KG1 (cell line): ENCODE measurements at regions not wholly inside any gene's neighbourhood (a gene's known extent, or its start where the extent isn't known, plus 50 kb on each side); places are given as distances from the start of the nearest gene placed in this dataset.
"Not testable (repeated sequence)": the region's sequence is repeated elsewhere in the genome, so short reads cannot be mapped to it uniquely, and the experiment has no call there.

Source experiments
- DNase-seq: peaks from one replicate; lab custom pipeline; 2025; lab: John Stamatoyannopoulos, UW

- DNase-seq: no peak
Measured at GRCh38 chr18:34352385-34353163, 127.9 kb upstream of the NOL4 start.

DNA sequence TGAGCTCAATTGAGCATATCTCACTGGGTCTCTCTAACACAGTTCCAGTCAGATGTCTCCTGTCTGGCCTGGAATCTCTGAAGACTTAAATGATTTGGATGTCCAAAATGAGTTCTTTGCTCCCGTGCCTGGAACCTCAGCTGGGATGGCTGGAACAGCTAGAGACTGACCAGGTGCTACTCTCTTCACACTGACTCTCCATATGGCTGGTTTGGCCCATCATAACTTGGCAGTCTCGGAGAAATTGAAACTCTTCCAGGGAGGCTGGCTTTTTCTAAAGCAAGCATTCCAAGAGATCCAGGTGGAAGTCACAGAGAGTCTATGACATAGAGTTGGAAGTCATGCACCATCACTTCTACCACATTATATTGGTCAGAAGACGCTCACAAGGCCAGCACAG lies 129.6 kb upstream of the NOL4 start:
- DNase-seq: no peak

GRCh38 chr18:34357944-34358580 lies 133.3 kb upstream of the NOL4 start:
- DNase-seq: no peak

DNA sequence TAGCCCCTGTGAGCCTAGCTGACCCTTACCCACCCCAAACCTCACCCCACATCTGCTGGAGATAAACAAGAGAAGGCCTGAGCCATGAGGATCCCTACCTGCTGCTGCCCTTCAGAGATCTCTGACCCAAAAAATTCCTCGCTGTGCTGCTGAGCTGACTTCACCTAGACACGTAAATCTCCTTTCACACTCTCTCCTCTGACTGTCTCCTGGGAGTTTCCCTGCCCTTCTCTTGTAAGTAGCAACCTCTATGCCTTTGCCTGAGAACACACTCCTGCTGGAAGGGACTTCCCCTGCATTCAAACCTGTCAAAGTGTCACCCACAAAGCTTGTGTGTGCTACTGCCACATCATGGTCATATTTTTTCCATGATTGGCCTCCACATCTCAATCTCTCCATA lies 134.2 kb upstream of the NOL4 start:
- DNase-seq: no peak

DNA sequence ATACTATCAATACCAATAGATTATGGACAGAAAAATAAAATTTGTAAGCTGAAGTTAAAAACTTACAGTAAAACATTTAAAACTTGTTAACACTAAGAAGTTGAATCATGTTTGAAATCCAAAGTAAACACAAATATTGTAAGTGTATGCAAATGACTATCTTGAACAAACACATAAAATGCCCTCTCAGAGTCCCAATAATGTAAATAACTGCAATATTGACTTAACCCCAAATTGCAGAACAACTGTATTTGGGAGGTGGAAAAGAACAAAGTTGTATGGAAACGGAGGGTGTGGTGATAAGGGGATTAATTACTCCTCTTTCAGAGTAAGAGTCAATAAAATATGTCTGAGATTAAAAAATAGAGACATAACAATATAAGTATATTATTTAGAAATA lies 140.0 kb upstream of the NOL4 start:
- no peak for DNase-seq

DNA sequence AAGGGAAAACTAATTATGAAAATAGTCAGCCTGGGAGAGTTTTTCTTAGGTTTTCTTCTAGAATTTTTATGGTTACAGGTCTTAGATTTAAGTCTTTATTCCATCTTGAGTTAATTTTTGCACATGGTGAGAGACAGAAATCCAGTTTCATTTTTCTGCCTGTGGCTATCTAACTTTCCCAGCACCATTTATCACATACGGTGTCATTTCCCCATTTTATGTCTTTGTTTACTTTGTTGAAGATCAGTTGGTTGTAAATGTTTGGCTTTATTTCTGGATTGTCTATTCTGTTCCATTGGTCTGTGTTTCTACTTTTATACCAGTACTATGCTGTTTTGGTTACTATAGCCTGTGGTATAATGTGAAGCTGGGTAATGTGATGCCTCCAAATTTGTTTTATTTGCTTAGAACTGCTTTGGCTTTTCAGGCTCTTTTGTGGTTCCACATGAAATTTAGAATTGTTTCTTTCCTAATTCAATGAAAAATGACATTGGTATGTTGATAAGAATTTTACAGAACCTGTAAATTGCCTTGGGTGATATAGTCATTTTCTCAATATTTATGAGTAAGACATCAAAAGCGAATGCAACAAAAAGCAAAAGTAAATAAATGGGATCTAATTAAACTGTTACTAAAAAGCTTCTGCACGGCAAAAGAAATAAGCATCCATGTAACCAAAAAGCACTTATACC lies 146.1 kb upstream of the NOL4 start:
- no peak for DNase-seq

- no peak for DNase-seq
Measured at GRCh38 chr18:34380326-34380725, 155.6 kb upstream of the NOL4 start.

DNA sequence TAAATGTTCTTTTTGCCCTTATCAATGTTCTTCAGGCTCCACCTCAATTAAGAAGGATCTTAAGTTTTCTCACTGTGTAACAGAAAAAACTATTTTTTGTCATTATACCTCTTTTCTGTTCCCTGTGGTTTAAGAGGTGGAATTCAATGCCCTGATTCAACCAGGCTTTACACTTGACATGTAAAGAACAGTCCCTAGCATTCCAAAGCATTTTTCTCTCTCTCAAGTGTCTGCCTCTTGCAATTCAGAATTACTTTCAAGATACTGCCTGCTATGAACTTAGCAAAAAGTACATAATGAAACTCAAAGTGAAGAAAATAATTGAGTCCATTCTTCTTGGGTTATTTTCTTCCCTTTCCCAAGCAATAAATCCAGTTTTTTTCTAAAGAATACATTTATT lies 160.6 kb upstream of the NOL4 start:
- DNase-seq: no peak

DNA sequence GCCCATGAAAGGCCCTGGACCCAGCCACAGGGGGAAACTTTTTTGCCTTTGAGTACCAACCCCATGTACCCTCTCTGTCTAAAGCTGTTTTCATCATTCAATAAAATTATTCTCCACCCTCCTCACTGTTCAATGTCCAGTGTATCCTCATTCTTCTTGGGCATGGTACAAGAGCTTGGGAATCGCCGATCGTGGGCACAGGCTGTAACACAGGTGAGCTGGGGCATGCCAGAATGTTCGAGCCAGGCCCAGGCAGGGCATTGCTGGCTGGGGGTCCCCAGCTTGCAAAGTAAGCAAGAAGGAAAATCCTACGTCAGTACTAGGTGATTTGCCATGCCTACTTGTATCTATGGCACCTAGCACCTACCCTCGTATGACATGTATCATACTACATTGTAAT lies 162.1 kb upstream of the NOL4 start:
- DNase-seq: no peak

GRCh38 chr18:34397286-34397896 lies 172.7 kb upstream of the NOL4 start:
- DNase-seq: no peak

DNA sequence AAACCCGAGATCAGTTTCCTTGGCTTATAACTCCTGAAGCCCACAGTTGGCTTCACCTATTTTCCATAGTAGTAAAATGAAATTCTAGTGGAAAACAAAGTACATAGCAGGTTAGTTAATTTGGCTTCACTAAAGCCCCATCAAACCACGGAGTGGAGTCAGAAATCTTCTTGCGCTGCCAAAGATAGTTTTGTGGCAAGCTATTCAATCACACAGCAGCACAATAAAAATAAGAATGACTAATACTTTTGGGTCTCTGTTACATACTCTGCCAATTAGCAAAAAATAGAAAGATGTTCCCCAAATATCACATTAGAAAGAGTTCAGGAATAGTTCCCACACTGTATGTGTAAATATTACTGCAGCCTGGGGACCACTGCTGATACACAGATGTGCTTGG lies 175.2 kb upstream of the NOL4 start:
- DNase-seq: no peak

- no peak for DNase-seq
Measured at GRCh38 chr18:34400834-34401233, 176.1 kb upstream of the NOL4 start.

- DNase-seq: no peak
Measured at GRCh38 chr18:34401775-34402174, 177.1 kb upstream of the NOL4 start.

DNA sequence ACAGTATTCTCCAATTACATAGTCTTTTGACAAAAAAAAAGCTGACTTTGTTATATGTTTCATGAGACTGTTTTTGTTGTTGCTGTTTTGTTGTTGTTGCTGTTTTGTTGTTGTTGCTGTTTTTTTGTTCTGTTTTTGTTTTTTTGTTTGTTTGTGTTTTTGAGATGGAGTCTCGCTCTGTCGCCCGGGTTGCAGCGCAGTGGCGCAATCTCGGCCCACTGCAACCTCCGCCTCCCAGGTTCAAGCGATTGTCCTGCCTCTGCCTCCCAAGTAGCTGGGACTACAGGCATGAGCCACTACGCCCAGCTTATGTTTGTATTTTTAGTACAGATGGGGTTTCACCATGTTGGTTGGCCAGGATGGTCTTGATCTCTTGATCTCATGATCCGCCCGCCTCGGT lies 182.8 kb upstream of the NOL4 start:
- not testable (repeated sequence) for DNase-seq

DNA sequence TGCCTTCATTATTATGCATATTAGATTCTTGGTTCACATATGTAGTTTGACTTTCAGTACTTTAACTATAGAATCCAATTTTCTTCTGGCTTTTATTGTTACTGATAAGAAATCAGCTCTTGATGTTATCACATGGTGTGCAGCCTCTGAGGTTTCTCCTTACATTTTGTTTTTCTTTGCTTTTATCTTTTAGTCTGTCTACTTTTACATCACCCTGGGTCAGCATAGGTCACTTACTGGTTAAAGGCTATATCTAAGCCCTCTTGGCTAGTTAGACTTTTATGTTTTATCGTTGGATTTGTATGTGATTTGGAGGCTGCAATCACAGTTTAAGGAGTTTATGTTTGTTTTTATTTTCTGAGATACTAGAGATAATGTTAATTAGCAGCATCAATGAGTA lies 187.2 kb upstream of the NOL4 start:
- DNase-seq: no peak

GRCh38 chr18:34431042-34431441 lies 206.3 kb upstream of the NOL4 start:
- no peak for DNase-seq

DNA sequence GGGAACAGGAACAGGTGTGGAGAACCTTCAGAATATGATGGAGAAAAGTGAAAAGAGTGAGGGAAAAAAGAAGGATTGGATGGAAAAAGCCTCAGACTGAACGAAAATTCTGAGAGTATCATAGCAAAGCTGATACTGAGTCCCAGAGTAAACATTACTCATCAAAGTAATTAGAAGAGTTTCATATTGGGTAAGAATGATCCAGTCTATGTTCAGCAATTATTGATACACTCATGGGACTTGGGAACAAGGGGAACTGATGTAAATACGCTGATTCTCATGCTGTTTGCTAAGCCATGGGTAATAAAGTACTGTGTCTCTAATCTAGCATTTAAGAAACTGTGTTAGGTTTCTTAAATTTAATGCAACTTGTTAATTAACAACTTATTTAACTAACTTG lies 219.9 kb upstream of the NOL4 start:
- no peak for DNase-seq

DNA sequence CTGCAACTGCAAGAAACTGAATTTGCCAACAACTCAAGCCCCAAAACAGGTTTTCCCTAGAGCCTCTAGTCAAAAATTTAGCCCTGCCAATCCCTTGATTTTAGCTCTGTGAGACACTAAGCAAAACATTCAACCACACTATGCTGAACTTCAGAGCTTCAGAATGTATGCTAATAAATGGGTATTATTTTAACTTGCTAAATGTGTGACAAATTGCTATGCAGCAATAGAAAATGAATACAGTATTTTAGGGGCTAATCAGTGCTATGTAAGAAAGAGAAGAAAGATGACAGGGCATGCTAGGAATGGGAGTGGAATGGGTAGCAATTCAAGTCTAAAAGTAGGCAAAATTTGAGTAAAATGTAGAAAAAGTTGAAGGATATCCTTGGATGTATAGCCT lies 223.9 kb upstream of the NOL4 start:
- no peak for DNase-seq

DNA sequence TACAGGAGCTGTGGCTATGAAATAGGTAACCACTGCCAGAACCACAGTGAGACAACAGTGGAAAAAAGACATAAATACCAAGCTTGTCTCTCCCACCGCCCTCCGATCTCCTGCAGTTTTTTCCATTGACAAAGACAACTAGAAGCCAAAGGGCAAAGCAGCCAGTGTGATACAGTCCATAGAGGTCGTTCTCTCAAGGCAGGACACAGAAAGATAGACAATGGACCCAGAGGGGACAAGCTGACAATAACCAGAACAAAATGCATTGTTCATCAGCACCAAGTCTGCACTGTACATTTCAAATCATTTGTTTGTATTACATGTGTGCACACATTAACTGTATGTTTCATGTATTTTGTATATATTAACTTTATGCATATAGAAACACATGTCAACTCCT lies 233.0 kb upstream of the NOL4 start:
- DNase-seq: no peak

DNA sequence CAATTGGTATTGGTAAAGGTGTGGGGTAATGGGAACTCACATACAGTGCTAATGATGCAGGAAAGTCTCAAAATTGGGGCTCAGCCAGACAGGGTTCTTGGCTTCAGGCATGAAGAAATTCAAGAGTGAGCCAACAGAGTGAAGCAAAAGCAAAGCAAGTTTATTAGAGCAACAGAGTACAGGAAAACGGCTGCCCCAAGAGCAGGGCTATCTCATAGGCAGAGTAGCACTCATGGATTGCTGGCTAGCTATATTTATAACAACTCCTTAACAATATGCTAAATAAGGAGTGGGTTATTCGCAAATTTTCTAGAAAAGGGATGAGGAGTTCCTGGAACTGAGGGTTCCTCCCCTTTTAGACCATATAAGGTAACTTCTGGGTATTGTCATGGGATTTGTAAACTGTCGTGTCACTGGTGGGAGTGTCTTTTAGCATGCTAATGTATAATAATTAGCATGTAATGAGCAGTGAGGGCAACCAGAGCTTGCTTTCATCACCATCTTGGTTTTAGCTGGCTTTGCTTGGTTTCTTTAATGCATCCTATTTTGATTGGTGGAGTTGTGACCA lies 233.8 kb upstream of the NOL4 start:
- no peak for DNase-seq

GRCh38 chr18:34461266-34461665 lies 236.6 kb upstream of the NOL4 start:
- DNase-seq: no peak

- DNase-seq: no peak
Measured at GRCh38 chr18:34467058-34467457, 242.3 kb upstream of the NOL4 start.
